Brain microvascular endothelial cell (primary cell): ENCODE measurements at regions not wholly inside any gene's neighbourhood (a gene's known extent, or its start where the extent isn't known, plus 50 kb on each side); places are given as distances from the start of the nearest gene placed in this dataset.
"Not testable (repeated sequence)": the region's sequence is repeated elsewhere in the genome, so short reads cannot be mapped to it uniquely, and the experiment has no call there.

Experiments used
- DNase-seq: peaks from one replicate; pipeline ENCODE4 v3.0.0-alpha.2; 2020
- H3K27ac ChIP-seq: fragments of 250-450 bp; sonication (Bioruptor Pico); 2 replicates; pipeline ENCODE4 v1.5.1; 2020; ENCODE audit warnings: mild to moderate bottlenecking, moderate library complexity
- H3K27me3 ChIP-seq: fragments of 250-450 bp; sonication (Bioruptor Pico); replicated peaks from 2 replicates; pipeline ENCODE4 v1.5.1; 2020; ENCODE audit warnings: mild to moderate bottlenecking
- H3K36me3 ChIP-seq: fragments of 250-450 bp; sonication (Bioruptor Pico); replicated peaks from 2 replicates; pipeline ENCODE4 v1.5.1; 2020; ENCODE audit warnings: mild to moderate bottlenecking
- H3K4me3 ChIP-seq: 2 replicates; pipeline ENCODE4 v1.5.1; 2011; ENCODE audit warnings: low read depth, mild to moderate bottlenecking, control low read depth, low read length, moderate library complexity
- in situ Hi-C: cut with HindIII; loops from 2 replicates; pipeline ENCODE4 v1.10.0; 2017; ENCODE audit warnings: low sequenced_read_pairs, low pct_ligation_motif_present
- TF ChIP-seq, protein P1 (sequence below): IDR thresholded peaks from 2 replicates; pipeline ENCODE4 v1.5.1; 2011; ENCODE audit warnings: low read depth, mild to moderate bottlenecking, moderate library complexity, low read length, control low read depth, inconsistent platforms; ENCODE audit errors: missing control alignments

DNA sequence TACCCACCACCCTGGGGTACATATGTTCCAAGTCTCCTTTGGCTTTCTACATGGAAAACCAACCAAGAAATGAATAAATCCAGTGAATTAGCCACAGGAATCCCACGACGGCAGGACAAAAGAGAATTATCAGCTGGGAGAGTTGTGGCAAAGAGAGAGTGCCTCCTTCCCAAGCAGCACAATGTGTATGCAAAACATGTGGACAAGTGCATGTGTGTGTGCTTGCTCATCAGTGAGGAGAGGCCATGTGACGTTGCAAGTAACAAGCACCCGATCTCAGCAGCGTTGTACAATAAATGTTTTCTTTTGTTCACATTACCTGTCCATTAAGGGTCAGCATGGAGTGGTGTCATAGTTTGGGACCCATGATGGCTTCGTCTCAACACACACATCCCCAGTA lies 50.0 kb upstream of the EMX2 start:
- H3K27ac ChIP-seq: no peak overlapping the region
- H3K36me3 ChIP-seq: no peaks in the 10 kb centered on the region
- in situ Hi-C loops: no loop called here
- no peak overlapping the region for H3K4me3 ChIP-seq
- no peaks in the 10 kb centered on the region for H3K27me3 ChIP-seq
- TF ChIP-seq, protein P1, sequence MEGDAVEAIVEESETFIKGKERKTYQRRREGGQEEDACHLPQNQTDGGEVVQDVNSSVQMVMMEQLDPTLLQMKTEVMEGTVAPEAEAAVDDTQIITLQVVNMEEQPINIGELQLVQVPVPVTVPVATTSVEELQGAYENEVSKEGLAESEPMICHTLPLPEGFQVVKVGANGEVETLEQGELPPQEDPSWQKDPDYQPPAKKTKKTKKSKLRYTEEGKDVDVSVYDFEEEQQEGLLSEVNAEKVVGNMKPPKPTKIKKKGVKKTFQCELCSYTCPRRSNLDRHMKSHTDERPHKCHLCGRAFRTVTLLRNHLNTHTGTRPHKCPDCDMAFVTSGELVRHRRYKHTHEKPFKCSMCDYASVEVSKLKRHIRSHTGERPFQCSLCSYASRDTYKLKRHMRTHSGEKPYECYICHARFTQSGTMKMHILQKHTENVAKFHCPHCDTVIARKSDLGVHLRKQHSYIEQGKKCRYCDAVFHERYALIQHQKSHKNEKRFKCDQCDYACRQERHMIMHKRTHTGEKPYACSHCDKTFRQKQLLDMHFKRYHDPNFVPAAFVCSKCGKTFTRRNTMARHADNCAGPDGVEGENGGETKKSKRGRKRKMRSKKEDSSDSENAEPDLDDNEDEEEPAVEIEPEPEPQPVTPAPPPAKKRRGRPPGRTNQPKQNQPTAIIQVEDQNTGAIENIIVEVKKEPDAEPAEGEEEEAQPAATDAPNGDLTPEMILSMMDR: no peak
- no peak for DNase-seq

DNA sequence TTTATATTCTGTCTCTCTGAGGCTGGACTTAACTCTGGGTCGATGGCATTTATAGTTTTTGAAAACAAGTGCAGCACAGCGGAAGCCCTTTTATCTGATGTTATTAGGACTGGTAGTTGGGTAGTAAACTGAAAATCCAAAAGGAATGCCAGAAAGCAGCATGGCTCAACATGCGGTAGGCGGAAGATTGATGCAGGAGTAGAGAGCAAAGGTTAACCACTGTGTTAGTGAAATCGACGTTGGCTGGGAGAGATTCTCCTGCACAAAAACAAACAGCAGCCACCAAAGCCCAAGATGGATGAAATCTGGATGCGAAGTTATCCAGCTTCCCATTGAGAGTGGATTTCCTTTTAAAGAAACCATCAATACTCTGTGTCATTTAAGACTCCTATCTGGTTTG lies 54.5 kb upstream of the EMX2 start:
- TF ChIP-seq, protein P1: no peak
- DNase-seq: no peak
- H3K4me3 ChIP-seq: no peak overlapping the region
- H3K27ac ChIP-seq: no peak overlapping the region
- H3K27me3 ChIP-seq: no peaks in the 10 kb centered on the region
- in situ Hi-C loops: no loop called here
- H3K36me3 ChIP-seq: no peaks in the 10 kb centered on the region

DNA sequence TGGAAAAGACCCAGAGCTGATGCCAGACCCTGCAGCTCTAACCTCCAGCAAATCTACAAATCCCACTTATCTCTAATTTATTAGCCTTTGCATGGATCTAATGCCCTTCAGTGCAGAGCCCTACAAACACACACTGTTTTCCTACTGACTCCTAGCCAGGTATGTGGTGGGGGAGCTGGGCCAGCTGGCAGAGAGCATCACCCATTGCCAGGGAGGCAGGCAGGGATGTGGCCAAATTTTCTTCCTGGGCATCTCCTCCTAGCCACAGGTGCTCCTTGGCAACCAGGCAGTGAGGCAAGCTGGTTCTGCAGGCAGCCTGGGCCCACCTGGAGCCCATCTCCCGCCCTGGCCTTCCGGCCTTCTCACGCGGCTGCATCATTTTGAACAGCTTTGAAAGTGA lies 55.9 kb upstream of the EMX2 start:
- TF ChIP-seq, protein P1: no peak
- no peak for DNase-seq
- in situ Hi-C loops: no loop called here
- Histone ChIP-seq H3K4me3 (no peak overlapping the region), H3K36me3 (no peaks in the 10 kb centered on the region), H3K27me3 (no peaks in the 10 kb centered on the region), H3K27ac (no peak overlapping the region)

DNA sequence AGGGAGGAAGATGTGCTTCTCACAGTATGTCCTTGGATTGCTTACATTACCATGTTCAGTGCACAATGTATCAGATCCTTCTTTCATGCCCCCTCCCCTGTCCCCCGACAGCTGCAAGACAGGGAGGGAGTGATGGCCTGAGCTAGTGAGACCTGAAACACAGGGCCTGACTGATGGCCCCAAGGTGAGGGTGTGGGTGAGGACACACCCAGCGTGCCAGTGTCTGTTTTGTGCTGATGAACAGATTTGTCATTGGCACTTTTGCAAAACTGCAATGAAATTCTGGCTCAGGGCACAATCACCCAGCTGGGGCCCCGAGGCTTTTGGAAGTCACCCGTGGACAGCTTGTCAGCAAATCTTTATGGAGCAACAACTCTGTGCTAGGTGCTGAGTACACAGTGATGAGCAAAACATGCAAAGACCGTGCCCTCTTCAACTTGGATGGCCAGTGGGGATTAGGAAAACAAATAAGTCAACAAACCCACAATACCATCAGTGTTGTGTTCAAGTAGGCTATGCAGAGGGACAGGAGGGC lies 59.4 kb upstream of the EMX2 start:
- Histone ChIP-seq H3K27me3 (no peaks in the 10 kb centered on the region), H3K27ac (no peak overlapping the region), H3K36me3 (no peaks in the 10 kb centered on the region), H3K4me3 (no peak overlapping the region)
- DNase-seq: no peak
- in situ Hi-C loops: no loop called here
- TF ChIP-seq, protein P1: no peak

- H3K36me3 ChIP-seq, H3K4me3 ChIP-seq, DNase-seq, H3K27ac ChIP-seq, H3K27me3 ChIP-seq, in situ Hi-C loops: not testable (repeated sequence)
Observed at GRCh38 chr10:117481011-117481410, 61.5 kb upstream of the EMX2 start.

- DNase-seq: no peak
- H3K27ac ChIP-seq: no peak overlapping the region
- H3K27me3 ChIP-seq: no peaks in the 10 kb centered on the region
- TF ChIP-seq, protein P1: no peak
- H3K4me3 ChIP-seq: no peak overlapping the region
- in situ Hi-C loops: no loop called here
- no peaks in the 10 kb centered on the region for H3K36me3 ChIP-seq
Observed at GRCh38 chr10:117480097-117480496, 62.4 kb upstream of the EMX2 start.
